Tibial nerve (tissue), 4 donors: ENCODE measurements at regions not wholly inside any gene's neighbourhood (a gene's known extent, or its start where the extent isn't known, plus 50 kb on each side); places are given as distances from the start of the nearest gene placed in this dataset.

Experiments used
- DNase-seq, 2 donors: peaks; one replicate each; pipeline ENCODE4 v3.0.0-alpha.2; 2019; ENCODE audit warnings: low spot score in 2 of 2
- H3K27ac ChIP-seq, 4 donors: fragments of 200-600 bp; sonication (generic) in 3 of 4; one replicate each; pipeline ENCODE4 v1.5.1; 2017 to 2019; ENCODE audit warnings: mild to moderate bottlenecking in 1 of 4
- H3K27me3 ChIP-seq, 2 donors: fragments of 200-600 bp; sonication (generic) in 1 of 2; one replicate each; pipeline versions ENCODE4 v1.5.1 to v1.6.0; 2017 to 2019
- H3K36me3 ChIP-seq, 3 donors: fragments of 200-600 bp; sonication (generic); one replicate each; pipeline ENCODE4 v1.5.1; 2018 to 2019
- H3K4me1 ChIP-seq, 4 donors: fragments of 200-600 bp; sonication (generic) in 3 of 4; one replicate each; pipeline ENCODE4 v1.5.1; 2017 to 2019
- H3K4me3 ChIP-seq, 4 donors: fragments of 200-600 bp; sonication (generic) in 3 of 4; one replicate each; pipeline ENCODE4 v1.5.1; 2017 to 2019; ENCODE audit warnings: mild to moderate bottlenecking in 1 of 4, moderate library complexity in 1 of 4
- H3K9me3 ChIP-seq, 4 donors: fragments of 200-600 bp; sonication (generic) in 3 of 4; one replicate each; pipeline ENCODE4 v1.5.1; 2017 to 2019
- CTCF ChIP-seq, 5 experiments: fragments of 200-600 bp in 3 of 5; fragments of 450-650 bp in 2 of 5; sonication (generic) in 3 of 5; IDR thresholded peaks; one replicate each; pipeline ENCODE4 v1.5.1; 2016 to 2019; ENCODE audit warnings: antibody characterized with exemption in 5 of 5, mild to moderate bottlenecking in 3 of 5, moderate library complexity in 2 of 5
- EP300 ChIP-seq, 2 donors: sonication (generic); formaldehyde crosslinking; IDR thresholded peaks; one replicate each; pipeline ENCODE4 v1.6.1; 2017; ENCODE audit warnings: antibody characterized with exemption in 2 of 2, mild to moderate bottlenecking in 1 of 2
- POLR2A ChIP-seq, 2 donors: fragments of 450-650 bp; IDR thresholded peaks; one replicate each; pipeline ENCODE4 v1.6.1; 2017; ENCODE audit warnings: antibody characterized with exemption in 2 of 2, mild to moderate bottlenecking in 2 of 2, moderate library complexity in 2 of 2
- WGBS, 2 donors: methylation state at CpG; one replicate each; pipeline ENCODE4 v1.1.5; 2018; 5-methylcytosine and 5-hydroxymethylcytosine counted together

GRCh38 chr7:22561895-22562593 lies 62.1 kb upstream of the STEAP1B start:
- H3K4me3 ChIP-seq = no peak overlapping the region
- no peaks in the 10 kb centered on the region for H3K27me3 ChIP-seq
- 63 to 71% methylated on average over 5 of the region's 5 CpGs for WGBS, 2 donors
- no peak for DNase-seq
- TF ChIP-seq EP300 (IDR thresholded peaks at IDR 0.05) = no peak
- TF ChIP-seq CTCF (IDR thresholded peaks at IDR 0.05) = no peak
- TF ChIP-seq POLR2A (IDR thresholded peaks at IDR 0.05) = no peak
- H3K9me3 ChIP-seq = no peaks in the 10 kb centered on the region
- peak overlapping the region in 2 of 4 donors; percentile 52 to 73 for H3K27ac ChIP-seq
- no peaks in the 10 kb centered on the region for H3K36me3 ChIP-seq
- peaks cover 0 to 68% (median 36%) of the 10 kb centered on the region in 4 donors for H3K4me1 ChIP-seq

GRCh38 chr7:22561321-22561811 lies 61.4 kb upstream of the STEAP1B start:
- WGBS, 2 donors = 13 to 15% methylated on average over 13 of the region's 13 CpGs
- Histone ChIP-seq H3K27me3 (no peaks in the 10 kb centered on the region), H3K27ac (peak overlapping the region in 2 of 4 donors; percentile 52 to 73), H3K4me3 (no peak overlapping the region), H3K36me3 (no peaks in the 10 kb centered on the region), H3K9me3 (no peaks in the 10 kb centered on the region), H3K4me1 (peaks cover 0 to 67% (median 35%) of the 10 kb centered on the region in 4 donors)
- DNase-seq = peak; percentile 49 to 68
- TF ChIP-seq POLR2A (IDR thresholded peaks at IDR 0.05) (no peak), CTCF (IDR thresholded peaks at IDR 0.05) (no peak), EP300 (IDR thresholded peaks at IDR 0.05) (peak in 1 of 2 donors; percentile 77)

GRCh38 chr7:22559829-22560489 lies 60.0 kb upstream of the STEAP1B start:
- H3K4me3 ChIP-seq = no peak overlapping the region
- no peaks in the 10 kb centered on the region for H3K36me3 ChIP-seq
- 42 to 43% methylated on average over 13 of the region's 13 CpGs for WGBS, 2 donors
- H3K27me3 ChIP-seq = no peaks in the 10 kb centered on the region
- DNase-seq = peak; percentile 56 to 84
- H3K4me1 ChIP-seq = peaks cover 0 to 53% (median 27%) of the 10 kb centered on the region in 4 donors
- H3K9me3 ChIP-seq = no peaks in the 10 kb centered on the region
- TF ChIP-seq EP300 (IDR thresholded peaks at IDR 0.05) = peak in 1 of 2 donors; percentile 25
- peak; percentile 71 to 91 (median 76) for TF ChIP-seq CTCF (IDR thresholded peaks at IDR 0.05)
- TF ChIP-seq POLR2A (IDR thresholded peaks at IDR 0.05) = no peak
- no peak overlapping the region for H3K27ac ChIP-seq

- Histone ChIP-seq H3K4me1 (peaks cover 0 to 25% (median 9%) of the 10 kb centered on the region in 4 donors), H3K27ac (no peak overlapping the region), H3K4me3 (no peak overlapping the region), H3K9me3 (no peaks in the 10 kb centered on the region), H3K36me3 (no peaks in the 10 kb centered on the region), H3K27me3 (peaks cover 0 to 8% of the 10 kb centered on the region in 2 donors)
- WGBS, 2 donors = 91 to 95% methylated on average over 4 of the region's 4 CpGs
- DNase-seq = no peak
- TF ChIP-seq EP300 (IDR thresholded peaks at IDR 0.05) (no peak), CTCF (IDR thresholded peaks at IDR 0.05) (no peak), POLR2A (IDR thresholded peaks at IDR 0.05) (no peak)
Observed at GRCh38 chr7:22557167-22557566, 57.2 kb upstream of the STEAP1B start.

- no peaks in the 10 kb centered on the region for H3K36me3 ChIP-seq
- no peaks in the 10 kb centered on the region for H3K9me3 ChIP-seq
- no peak for DNase-seq
- TF ChIP-seq POLR2A (IDR thresholded peaks at IDR 0.05) = no peak
- TF ChIP-seq CTCF (IDR thresholded peaks at IDR 0.05) = no peak
- TF ChIP-seq EP300 (IDR thresholded peaks at IDR 0.05) = no peak
- WGBS, 2 donors = 90 to 93% methylated on average over 8 of the region's 8 CpGs
- H3K4me3 ChIP-seq = no peak overlapping the region
- H3K27ac ChIP-seq = no peak overlapping the region
- peaks cover 0 to 22% of the 10 kb centered on the region in 2 donors for H3K27me3 ChIP-seq
- H3K4me1 ChIP-seq = peaks cover 0 to 8% (median 0%) of the 10 kb centered on the region in 4 donors
Observed at GRCh38 chr7:22555476-22555875, 55.5 kb upstream of the STEAP1B start.
